Fibroblast of lung (primary cell): ENCODE measurements at regions not wholly inside any gene's neighbourhood (a gene's known extent, or its start where the extent isn't known, plus 50 kb on each side); places are given as distances from the start of the nearest gene placed in this dataset.

Source experiments
- EZH2 ChIP-seq: IDR thresholded peaks from 2 replicates; pipeline ENCODE4 v1.5.1; 2012; ENCODE audit warnings: low read length, control low read depth, mild to moderate bottlenecking; ENCODE audit errors: missing control alignments
- TF ChIP-seq, protein P1 (sequence below), 2 donors: IDR thresholded peaks in 1 of 2; conservative IDR thresholded peaks in 1 of 2; 1 replicate in 1 of 2; 2 replicates in 1 of 2; pipeline ENCODE4 v1.5.1; 2011 to 2012; ENCODE audit warnings: low read length in 2 of 2, control low read depth in 1 of 2, inconsistent platforms in 1 of 2, low read depth in 1 of 2, mild to moderate bottlenecking in 1 of 2

DNA sequence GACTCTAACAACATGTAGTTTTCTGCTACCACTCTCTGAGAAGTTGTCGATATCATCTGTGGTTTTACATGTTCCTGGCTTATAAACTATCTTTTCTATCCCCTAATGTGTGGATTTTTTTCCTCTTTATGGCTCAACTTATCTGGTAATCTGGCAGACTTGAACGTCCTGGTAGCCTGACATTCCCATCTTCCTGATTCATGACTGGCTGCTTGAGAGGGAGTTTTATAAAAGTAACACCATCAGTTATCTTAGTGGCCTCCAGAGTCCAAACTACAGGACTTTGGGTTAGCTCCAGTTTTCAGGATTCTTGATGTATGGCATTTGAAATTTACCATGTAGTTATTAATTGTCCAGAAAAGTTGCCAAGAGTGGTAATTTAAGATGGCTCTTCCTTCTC is 174.0 kb upstream of the GULP1 start:
- no peak for TF ChIP-seq EZH2
- TF ChIP-seq, protein P1, sequence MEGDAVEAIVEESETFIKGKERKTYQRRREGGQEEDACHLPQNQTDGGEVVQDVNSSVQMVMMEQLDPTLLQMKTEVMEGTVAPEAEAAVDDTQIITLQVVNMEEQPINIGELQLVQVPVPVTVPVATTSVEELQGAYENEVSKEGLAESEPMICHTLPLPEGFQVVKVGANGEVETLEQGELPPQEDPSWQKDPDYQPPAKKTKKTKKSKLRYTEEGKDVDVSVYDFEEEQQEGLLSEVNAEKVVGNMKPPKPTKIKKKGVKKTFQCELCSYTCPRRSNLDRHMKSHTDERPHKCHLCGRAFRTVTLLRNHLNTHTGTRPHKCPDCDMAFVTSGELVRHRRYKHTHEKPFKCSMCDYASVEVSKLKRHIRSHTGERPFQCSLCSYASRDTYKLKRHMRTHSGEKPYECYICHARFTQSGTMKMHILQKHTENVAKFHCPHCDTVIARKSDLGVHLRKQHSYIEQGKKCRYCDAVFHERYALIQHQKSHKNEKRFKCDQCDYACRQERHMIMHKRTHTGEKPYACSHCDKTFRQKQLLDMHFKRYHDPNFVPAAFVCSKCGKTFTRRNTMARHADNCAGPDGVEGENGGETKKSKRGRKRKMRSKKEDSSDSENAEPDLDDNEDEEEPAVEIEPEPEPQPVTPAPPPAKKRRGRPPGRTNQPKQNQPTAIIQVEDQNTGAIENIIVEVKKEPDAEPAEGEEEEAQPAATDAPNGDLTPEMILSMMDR (conservative IDR thresholded peaks at IDR 0.05 in 1 of 2, IDR thresholded peaks at IDR 0.05 in 1 of 2; ENCODE audit: low read depth in 1 of 2, low read length in 2 of 2) = no peak
